ENCODE measurements at regions not wholly inside any gene's neighbourhood (a gene's known extent, or its start where the extent isn't known, plus 50 kb on each side); places are given as distances from the start of the nearest gene placed in this dataset.

DNA sequence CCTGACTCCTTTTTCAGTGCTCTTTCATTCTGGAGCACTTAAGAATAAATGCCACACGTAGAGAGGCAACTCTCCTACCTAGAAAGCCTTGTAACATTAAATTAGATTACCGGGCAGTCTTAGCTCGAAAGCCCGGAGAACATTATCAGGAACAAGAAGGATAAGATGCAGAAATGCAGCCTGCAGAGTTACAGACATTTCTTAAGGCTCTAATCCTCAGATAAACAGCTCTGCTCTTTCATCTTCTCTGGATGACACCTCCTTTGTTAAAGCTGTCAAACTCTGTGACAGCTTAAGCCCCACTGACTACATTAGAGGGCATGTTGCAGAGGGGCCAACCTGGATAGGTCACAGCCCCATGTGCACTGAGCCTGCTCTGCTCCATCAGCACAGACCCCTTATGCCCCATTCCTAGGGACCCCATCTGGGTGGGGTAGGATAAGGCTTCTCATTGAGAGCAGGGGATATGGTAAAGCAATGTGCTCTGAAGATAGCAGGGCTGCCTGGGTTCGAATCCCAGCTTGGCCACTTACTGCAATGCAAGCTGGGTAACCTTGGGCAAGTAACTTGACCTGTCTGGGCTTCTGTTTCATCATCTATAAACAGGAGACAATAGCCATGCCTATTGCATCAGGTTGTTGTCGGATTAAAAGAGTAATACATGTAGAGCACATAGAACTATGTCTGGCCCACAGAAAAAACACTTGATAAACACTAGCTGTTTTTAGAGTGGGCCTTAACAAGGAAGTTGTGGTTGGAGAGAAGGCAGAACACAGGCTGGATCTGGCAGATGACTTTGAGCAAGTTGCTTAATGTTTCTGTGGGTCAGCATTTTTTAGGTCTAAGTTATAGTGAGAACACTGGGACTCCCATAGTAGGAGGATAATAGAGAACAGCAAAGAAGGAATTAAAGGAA, 111.4 kb downstream of the THNSL2 start (continued):
- TF ChIP-seq RNF2 (IDR thresholded peaks at IDR 0.05; ENCODE audit: borderline replicate concordance, low read depth, low read length, missing control alignments, poor library complexity, severe bottlenecking) (no peak), TBP (IDR thresholded peaks at IDR 0.05; ENCODE audit: low read depth, low read length) (no peak)

Measured in H1 (cell line).